ENCODE measurements at regions not wholly inside any gene's neighbourhood (a gene's known extent, or its start where the extent isn't known, plus 50 kb on each side); places are given as distances from the start of the nearest gene placed in this dataset.

DNA sequence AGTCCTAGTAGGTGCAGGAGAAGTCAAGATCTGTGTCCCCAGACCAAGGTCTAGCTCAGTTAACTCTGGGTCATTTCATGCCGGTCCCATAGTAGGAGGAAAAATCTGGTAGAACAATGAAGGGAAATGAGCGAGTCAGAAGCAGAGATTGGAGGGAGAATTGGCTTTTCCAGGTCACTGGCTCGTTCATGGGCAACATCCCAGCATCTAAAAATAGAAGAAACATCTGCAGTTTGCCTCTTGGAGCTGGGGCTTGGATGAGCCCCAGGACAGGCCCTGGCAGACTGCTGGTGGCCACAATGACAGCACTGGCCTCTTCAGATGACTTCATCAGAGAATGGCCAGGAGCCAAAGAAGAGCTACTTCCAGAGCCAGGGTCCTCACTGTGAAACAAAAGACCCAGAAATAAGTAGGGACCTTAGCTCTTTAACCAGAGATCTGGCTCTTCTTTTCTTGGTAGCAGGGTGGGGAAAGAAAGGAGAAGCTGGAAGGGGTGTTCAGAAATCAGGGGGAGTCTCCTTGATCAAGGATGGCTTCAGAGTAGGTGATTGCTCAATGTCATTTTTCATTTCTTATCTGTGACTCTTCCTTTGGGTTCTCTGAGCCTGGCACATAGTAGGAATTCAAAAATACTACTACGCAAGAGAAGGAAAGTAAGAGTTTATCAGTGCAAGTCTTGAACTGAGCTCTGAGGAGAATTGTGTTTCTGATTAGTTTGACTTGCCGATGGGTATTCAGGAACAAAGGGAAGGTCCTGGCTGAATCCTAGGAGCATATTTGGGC, 102.6 kb downstream of the TMPRSS5 start:
- no peaks in the 10 kb centered on the region for H3K4me1 ChIP-seq (ENCODE audit: insufficient read depth, low read length)
- H3K9me3 ChIP-seq (ENCODE audit: insufficient read depth, low read length, severe bottlenecking) = no peaks in the 10 kb centered on the region
- H3K27ac ChIP-seq (ENCODE audit: low read length) = no peak overlapping the region
- H3K4me2 ChIP-seq (ENCODE audit: insufficient read depth, low read length) = no peak overlapping the region
- peaks cover 5% of the 10 kb centered on the region for H3K27me3 ChIP-seq (ENCODE audit: insufficient read depth, low read length, poor library complexity)
- ATAC-seq (ENCODE audit: insufficient read depth, low read depth) = no peak
- no peak overlapping the region for H3K9ac ChIP-seq (ENCODE audit: low read depth, low read length)
- no peak overlapping the region for H2AFZ ChIP-seq (ENCODE audit: low read depth, low read length)
- DNase-seq = no peak
- TF ChIP-seq EZH2 (IDR thresholded peaks at IDR 0.05; ENCODE audit: borderline replicate concordance, low read depth, low read length, severe bottlenecking) = no peak
- TF ChIP-seq, protein P1, sequence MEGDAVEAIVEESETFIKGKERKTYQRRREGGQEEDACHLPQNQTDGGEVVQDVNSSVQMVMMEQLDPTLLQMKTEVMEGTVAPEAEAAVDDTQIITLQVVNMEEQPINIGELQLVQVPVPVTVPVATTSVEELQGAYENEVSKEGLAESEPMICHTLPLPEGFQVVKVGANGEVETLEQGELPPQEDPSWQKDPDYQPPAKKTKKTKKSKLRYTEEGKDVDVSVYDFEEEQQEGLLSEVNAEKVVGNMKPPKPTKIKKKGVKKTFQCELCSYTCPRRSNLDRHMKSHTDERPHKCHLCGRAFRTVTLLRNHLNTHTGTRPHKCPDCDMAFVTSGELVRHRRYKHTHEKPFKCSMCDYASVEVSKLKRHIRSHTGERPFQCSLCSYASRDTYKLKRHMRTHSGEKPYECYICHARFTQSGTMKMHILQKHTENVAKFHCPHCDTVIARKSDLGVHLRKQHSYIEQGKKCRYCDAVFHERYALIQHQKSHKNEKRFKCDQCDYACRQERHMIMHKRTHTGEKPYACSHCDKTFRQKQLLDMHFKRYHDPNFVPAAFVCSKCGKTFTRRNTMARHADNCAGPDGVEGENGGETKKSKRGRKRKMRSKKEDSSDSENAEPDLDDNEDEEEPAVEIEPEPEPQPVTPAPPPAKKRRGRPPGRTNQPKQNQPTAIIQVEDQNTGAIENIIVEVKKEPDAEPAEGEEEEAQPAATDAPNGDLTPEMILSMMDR (IDR thresholded peaks at IDR 0.05; ENCODE audit: borderline replicate concordance, extremely low read depth, low read length, poor library complexity, severe bottlenecking) = no peak
- H3K36me3 ChIP-seq (ENCODE audit: insufficient read depth, low read length) = no peaks in the 10 kb centered on the region
- no peak overlapping the region for H3K4me3 ChIP-seq (ENCODE audit: low read depth in 1 of 2, low read length in 2 of 2)
- H4K20me1 ChIP-seq (ENCODE audit: insufficient read depth, low read length) = no peaks in the 10 kb centered on the region
- no peaks in the 10 kb centered on the region for H3K79me2 ChIP-seq (ENCODE audit: insufficient read depth, low read length)

DNA sequence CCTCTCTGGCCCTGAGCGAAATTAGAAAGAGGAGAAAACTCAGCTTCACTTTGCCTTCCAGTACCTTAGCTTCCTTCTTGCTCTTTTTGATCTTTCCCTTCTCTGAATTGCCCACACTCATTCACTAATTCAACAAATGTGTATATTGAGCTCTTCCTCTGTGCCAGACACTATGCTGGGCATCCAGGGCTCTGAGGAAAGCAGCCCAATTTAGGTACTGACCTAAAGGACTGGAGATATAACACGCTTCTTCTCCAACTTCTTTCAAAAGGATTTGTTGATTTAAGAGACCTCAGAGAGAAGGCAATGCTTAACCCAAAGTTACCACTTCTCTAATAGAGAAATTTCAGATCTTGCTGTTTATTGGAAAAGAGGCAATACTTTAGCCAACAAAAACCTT, 103.6 kb downstream of the TMPRSS5 start:
- DNase-seq = no peak
- no peak for ATAC-seq (ENCODE audit: insufficient read depth, low read depth)
- H3K4me3 ChIP-seq (ENCODE audit: low read depth in 1 of 2, low read length in 2 of 2) = no peak overlapping the region
- H4K20me1 ChIP-seq (ENCODE audit: insufficient read depth, low read length) = no peaks in the 10 kb centered on the region
- H3K27me3 ChIP-seq (ENCODE audit: insufficient read depth, low read length, poor library complexity) = peaks cover 5% of the 10 kb centered on the region
- H3K9ac ChIP-seq (ENCODE audit: low read depth, low read length) = no peak overlapping the region
- H3K79me2 ChIP-seq (ENCODE audit: insufficient read depth, low read length) = no peaks in the 10 kb centered on the region
- TF ChIP-seq, protein P1 (IDR thresholded peaks at IDR 0.05; ENCODE audit: borderline replicate concordance, extremely low read depth, low read length, poor library complexity, severe bottlenecking) = no peak
- TF ChIP-seq EZH2 (IDR thresholded peaks at IDR 0.05; ENCODE audit: borderline replicate concordance, low read depth, low read length, severe bottlenecking) = no peak
- no peak overlapping the region for H2AFZ ChIP-seq (ENCODE audit: low read depth, low read length)
- H3K4me2 ChIP-seq (ENCODE audit: insufficient read depth, low read length) = no peak overlapping the region
- no peak overlapping the region for H3K27ac ChIP-seq (ENCODE audit: low read length)
- no peaks in the 10 kb centered on the region for H3K36me3 ChIP-seq (ENCODE audit: insufficient read depth, low read length)
- no peaks in the 10 kb centered on the region for H3K4me1 ChIP-seq (ENCODE audit: insufficient read depth, low read length)
- no peaks in the 10 kb centered on the region for H3K9me3 ChIP-seq (ENCODE audit: insufficient read depth, low read length, severe bottlenecking)

DNA sequence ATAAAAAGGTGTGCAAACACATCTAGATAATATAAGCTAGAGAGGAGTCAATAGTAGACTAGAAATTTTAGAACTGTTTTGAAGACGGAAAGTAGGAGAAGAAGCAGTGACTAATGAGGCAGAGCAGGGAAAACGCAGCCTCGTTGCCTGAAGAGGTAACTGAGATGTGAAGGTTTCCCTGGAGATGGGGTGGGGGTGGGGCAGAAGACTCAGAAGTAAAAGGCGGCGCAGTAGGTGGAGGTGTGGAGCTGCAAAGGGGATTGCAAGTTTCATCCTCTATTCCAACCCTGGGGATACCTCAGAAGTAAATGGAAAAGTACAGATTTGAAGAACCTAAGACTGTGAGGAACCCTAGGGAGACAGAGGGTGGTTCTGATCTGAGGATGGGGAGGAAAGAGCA, 109.5 kb downstream of the TMPRSS5 start:
- Histone ChIP-seq H4K20me1 (ENCODE audit: insufficient read depth, low read length) (no peaks in the 10 kb centered on the region), H3K9me3 (ENCODE audit: insufficient read depth, low read length, severe bottlenecking) (no peaks in the 10 kb centered on the region), H3K4me2 (ENCODE audit: insufficient read depth, low read length) (no peak overlapping the region), H3K27me3 (ENCODE audit: insufficient read depth, low read length, poor library complexity) (no peaks in the 10 kb centered on the region), H3K9ac (ENCODE audit: low read depth, low read length) (no peak overlapping the region), H3K4me1 (ENCODE audit: insufficient read depth, low read length) (no peaks in the 10 kb centered on the region), H3K27ac (ENCODE audit: low read length) (no peak overlapping the region), H2AFZ (ENCODE audit: low read depth, low read length) (no peak overlapping the region), H3K79me2 (ENCODE audit: insufficient read depth, low read length) (no peaks in the 10 kb centered on the region), H3K36me3 (ENCODE audit: insufficient read depth, low read length) (no peaks in the 10 kb centered on the region), H3K4me3 (ENCODE audit: low read depth in 1 of 2, low read length in 2 of 2) (no peak overlapping the region)
- DNase-seq (no peak), ATAC-seq (ENCODE audit: insufficient read depth, low read depth) (no peak)
- TF ChIP-seq, protein P1 (IDR thresholded peaks at IDR 0.05; ENCODE audit: borderline replicate concordance, extremely low read depth, low read length, poor library complexity, severe bottlenecking) = no peak
- TF ChIP-seq EZH2 (IDR thresholded peaks at IDR 0.05; ENCODE audit: borderline replicate concordance, low read depth, low read length, severe bottlenecking) = no peak

All from DND-41 (cell line).